OCI-LY7 (cell line): ENCODE measurements at regions not wholly inside any gene's neighbourhood (a gene's known extent, or its start where the extent isn't known, plus 50 kb on each side); places are given as distances from the start of the nearest gene placed in this dataset.

Source experiments
- BruUV-seq: library from RNA; stranded (reverse); fragments of 400-500 nt; replicated peaks from 2 replicates; lab custom pipeline; 2021; lab: Mats Ljungman, UMichigan
- CTCF ChIA-PET: fragments of 300-600 bp; sonication (Branson Sonifier 250); formaldehyde crosslinking; loops from one replicate; lab custom pipeline; 2022; ENCODE audit warnings: antibody characterized with exemption; ENCODE audit not compliant: unreplicated experiment; lab: Charles Lee
- POLR2A ChIA-PET: fragments of 300-600 bp; sonication (Branson Sonifier 250); formaldehyde crosslinking; loops from one replicate; lab custom pipeline; 2022; ENCODE audit warnings: antibody characterized with exemption; lab: Charles Lee
- DNase-seq: peaks from one replicate; pipeline ENCODE4 v3.0.0-alpha.2; 2015; ENCODE audit warnings: low spot score
- H2AFZ ChIP-seq: fragments of 200-600 bp; sonication (generic), shearing (Covaris generic); 2 replicates; pipeline ENCODE4 v1.6.1; 2014; ENCODE audit warnings: mild to moderate bottlenecking, antibody characterized with exemption, low read length, moderate library complexity
- H3K27ac ChIP-seq: fragments of 200-600 bp; sonication (generic); 2 replicates; pipeline ENCODE4 v1.5.1; 2014; ENCODE audit warnings: mixed run types, low read depth, mild to moderate bottlenecking, moderate library complexity, low read length, inconsistent platforms; ENCODE audit not compliant: poor library complexity, severe bottlenecking
- H3K36me3 ChIP-seq: fragments of 200-600 bp; sonication (generic); 2 replicates; pipeline ENCODE4 v1.6.1; 2014; ENCODE audit warnings: mild to moderate bottlenecking, antibody characterized with exemption, low read length, moderate library complexity, mixed read lengths; ENCODE audit not compliant: insufficient read depth
- H3K4me1 ChIP-seq: fragments of 200-600 bp; sonication (generic); 2 replicates; pipeline ENCODE4 v1.5.1; 2014; ENCODE audit warnings: mild to moderate bottlenecking, low read length; ENCODE audit not compliant: insufficient read depth, poor library complexity, severe bottlenecking
- H3K4me2 ChIP-seq: fragments of 200-600 bp; sonication (generic); 2 replicates; pipeline ENCODE4 v1.6.1; 2014; ENCODE audit warnings: mild to moderate bottlenecking, low read length
- H3K4me3 ChIP-seq: fragments of 200-600 bp; sonication (generic); 2 replicates; pipeline ENCODE4 v1.5.1; 2014; ENCODE audit warnings: mild to moderate bottlenecking, low read depth, low read length; ENCODE audit not compliant: poor library complexity, severe bottlenecking
- H3K79me2 ChIP-seq: fragments of 200-600 bp; sonication (generic); 2 replicates; pipeline ENCODE4 v1.6.1; 2016; ENCODE audit warnings: low read depth, mild to moderate bottlenecking, low read length, moderate library complexity, mixed read lengths; ENCODE audit not compliant: insufficient read depth
- H3K9me2 ChIP-seq: fragments of 200-600 bp; sonication (generic); 2 replicates; pipeline ENCODE4 v1.6.1; 2016; ENCODE audit warnings: mild to moderate bottlenecking, low read length, mixed read lengths; ENCODE audit not compliant: insufficient read depth
- H3K9me3 ChIP-seq: fragments of 200-600 bp; sonication (generic); 2 replicates; pipeline ENCODE4 v1.6.1; 2014; ENCODE audit warnings: mild to moderate bottlenecking, mixed run types, low read length, mixed read lengths
- H4K20me1 ChIP-seq: fragments of 200-600 bp; sonication (generic); 2 replicates; pipeline ENCODE4 v1.6.1; 2014; ENCODE audit warnings: mild to moderate bottlenecking, antibody characterized with exemption, low read length, moderate library complexity, mixed read lengths; ENCODE audit not compliant: insufficient read depth
- CTCF ChIP-seq: fragments of 200-600 bp; sonication (generic); conservative IDR thresholded peaks from 2 replicates; pipeline ENCODE4 v1.5.1; 2014; ENCODE audit warnings: mild to moderate bottlenecking, antibody characterized with exemption, low read length, moderate library complexity, mixed read lengths
- EZH2phosphoT487 ChIP-seq: fragments of 200-600 bp; sonication (generic); IDR thresholded peaks from 2 replicates; pipeline ENCODE4 v1.6.1; 2018; ENCODE audit warnings: low read depth, borderline replicate concordance, mild to moderate bottlenecking, mixed run types, antibody characterized with exemption, low read length, moderate library complexity, mixed read lengths
- intact Hi-C: fragments of 100-400 bp; cut with micrococcal nuclease; formaldehyde crosslinking; loops from one replicate; pipeline ENCODE4 v1.10.0; 2022; ENCODE audit not compliant: unreplicated experiment

GRCh38 chr7:29619111-29619510 is 55.5 kb downstream of the PRR15 start:
- no peak overlapping the region for H2AFZ ChIP-seq
- H3K36me3 ChIP-seq: no peaks in the 10 kb centered on the region
- ChIA-PET CTCF (no interaction called here), POLR2A (interaction anchor here (1.5 kb wide), 1 partner anchor 17 kb away, joined by 4 read pairs; no protein-coding TSS in a partner anchor)
- TF ChIP-seq EZH2phosphoT487 (no peak), CTCF (no peak)
- intact Hi-C loops: no loop called here
- no peak overlapping the region for H3K27ac ChIP-seq
- no peaks in the 10 kb centered on the region for H3K9me2 ChIP-seq
- DNase-seq: no peak
- no peaks in the 10 kb centered on the region for H3K79me2 ChIP-seq
- H3K4me2 ChIP-seq: no peak overlapping the region
- H4K20me1 ChIP-seq: no peaks in the 10 kb centered on the region
- no TSS peak for BruUV-seq
- H3K9me3 ChIP-seq: no peaks in the 10 kb centered on the region
- no peak overlapping the region for H3K4me3 ChIP-seq
- H3K4me1 ChIP-seq: no peaks in the 10 kb centered on the region

DNA sequence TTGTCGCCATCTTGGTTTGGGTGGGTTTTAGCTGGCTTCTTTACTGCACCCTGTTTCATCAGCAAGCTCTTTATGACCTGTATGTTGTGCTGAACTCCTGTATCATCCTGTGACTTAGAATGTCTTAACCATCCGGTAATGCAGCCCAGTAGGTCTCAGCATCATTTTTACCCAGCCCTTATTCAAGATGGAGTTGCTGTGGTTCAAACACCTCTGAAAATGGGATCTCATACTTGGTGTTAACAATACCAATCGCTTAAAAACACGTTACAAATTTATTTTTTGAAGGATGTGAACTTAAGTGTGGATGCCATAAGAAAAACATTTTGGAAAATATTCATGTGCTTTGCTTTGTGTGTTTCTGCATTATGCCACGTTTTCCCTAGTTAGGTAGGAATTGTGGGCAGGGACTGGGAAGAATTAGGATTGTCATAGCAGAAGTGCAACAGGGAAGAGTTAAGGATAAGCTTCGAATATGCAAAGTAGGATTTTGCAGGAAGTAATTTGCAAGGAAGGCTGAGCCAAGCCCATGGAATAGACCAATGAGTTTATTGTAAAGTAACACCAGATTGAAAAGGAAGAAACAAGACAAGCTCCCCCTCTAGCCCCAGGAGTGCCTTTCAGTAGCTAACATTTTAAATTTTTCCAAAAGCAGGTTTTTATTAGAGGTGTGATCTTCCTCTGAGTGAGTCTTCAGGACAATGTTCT is 56.4 kb downstream of the PRR15 start:
- Histone ChIP-seq H3K9me2 (no peaks in the 10 kb centered on the region), H3K36me3 (no peaks in the 10 kb centered on the region), H3K4me3 (no peak overlapping the region), H3K79me2 (no peaks in the 10 kb centered on the region), H4K20me1 (no peaks in the 10 kb centered on the region), H3K4me1 (no peaks in the 10 kb centered on the region), H3K9me3 (no peaks in the 10 kb centered on the region), H2AFZ (no peak overlapping the region), H3K4me2 (no peak overlapping the region), H3K27ac (no peak overlapping the region)
- POLR2A ChIA-PET: interaction anchor here (1.5 kb wide), 1 partner anchor 16 kb away, joined by 4 read pairs; no protein-coding TSS in a partner anchor
- CTCF ChIA-PET: no interaction called here
- intact Hi-C loops: no loop called here
- TF ChIP-seq EZH2phosphoT487: no peak
- TF ChIP-seq CTCF: no peak
- BruUV-seq: no TSS peak
- no peak for DNase-seq

- Histone ChIP-seq H3K4me3 (no peak overlapping the region), H4K20me1 (no peaks in the 10 kb centered on the region), H3K79me2 (no peaks in the 10 kb centered on the region), H3K9me3 (no peaks in the 10 kb centered on the region), H3K4me1 (no peaks in the 10 kb centered on the region), H2AFZ (no peak overlapping the region), H3K9me2 (no peaks in the 10 kb centered on the region), H3K36me3 (no peaks in the 10 kb centered on the region), H3K4me2 (no peak overlapping the region), H3K27ac (no peak overlapping the region)
- ChIA-PET CTCF (no interaction called here), POLR2A (interaction anchor here (0.6 to 1.5 kb wide), 2 partner anchors 16 to 445 kb away, joined by 4 read pairs; no protein-coding TSS in a partner anchor)
- no peak for TF ChIP-seq CTCF
- TF ChIP-seq EZH2phosphoT487: no peak
- intact Hi-C loops: no loop called here
- DNase-seq: no peak
- BruUV-seq: no TSS peak
Measured at GRCh38 chr7:29620556-29620930, 56.9 kb downstream of the PRR15 start.
